ENCODE measurements at regions not wholly inside any gene's neighbourhood (a gene's known extent, or its start where the extent isn't known, plus 50 kb on each side); places are given as distances from the start of the nearest gene placed in this dataset.

DNA sequence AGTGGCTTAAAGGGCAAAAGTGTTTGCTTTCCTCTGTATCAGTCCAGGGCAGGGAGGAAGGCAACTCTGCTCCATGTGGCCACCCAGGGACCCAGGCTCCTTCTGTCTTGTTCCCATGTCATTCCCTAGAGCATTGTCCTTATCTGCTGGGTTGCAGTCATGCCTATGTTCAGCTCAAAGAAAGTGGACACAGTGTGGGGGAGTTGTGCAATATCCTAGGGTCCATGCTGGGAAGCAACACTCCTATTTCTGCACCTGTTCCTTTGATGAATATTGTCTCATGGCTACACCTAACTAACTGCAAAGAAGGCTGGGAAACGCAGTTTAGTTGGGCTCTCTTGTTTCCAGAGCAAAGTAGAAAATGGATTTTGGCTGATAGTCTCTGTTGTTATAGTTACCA is 107.0 kb upstream of the OTUD4 start:
- H3K27ac ChIP-seq, result no peak overlapping the region
- H3K27me3 ChIP-seq (replicated peaks), result no peaks in the 10 kb centered on the region
- TF ChIP-seq, protein P1, sequence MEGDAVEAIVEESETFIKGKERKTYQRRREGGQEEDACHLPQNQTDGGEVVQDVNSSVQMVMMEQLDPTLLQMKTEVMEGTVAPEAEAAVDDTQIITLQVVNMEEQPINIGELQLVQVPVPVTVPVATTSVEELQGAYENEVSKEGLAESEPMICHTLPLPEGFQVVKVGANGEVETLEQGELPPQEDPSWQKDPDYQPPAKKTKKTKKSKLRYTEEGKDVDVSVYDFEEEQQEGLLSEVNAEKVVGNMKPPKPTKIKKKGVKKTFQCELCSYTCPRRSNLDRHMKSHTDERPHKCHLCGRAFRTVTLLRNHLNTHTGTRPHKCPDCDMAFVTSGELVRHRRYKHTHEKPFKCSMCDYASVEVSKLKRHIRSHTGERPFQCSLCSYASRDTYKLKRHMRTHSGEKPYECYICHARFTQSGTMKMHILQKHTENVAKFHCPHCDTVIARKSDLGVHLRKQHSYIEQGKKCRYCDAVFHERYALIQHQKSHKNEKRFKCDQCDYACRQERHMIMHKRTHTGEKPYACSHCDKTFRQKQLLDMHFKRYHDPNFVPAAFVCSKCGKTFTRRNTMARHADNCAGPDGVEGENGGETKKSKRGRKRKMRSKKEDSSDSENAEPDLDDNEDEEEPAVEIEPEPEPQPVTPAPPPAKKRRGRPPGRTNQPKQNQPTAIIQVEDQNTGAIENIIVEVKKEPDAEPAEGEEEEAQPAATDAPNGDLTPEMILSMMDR (IDR thresholded peaks at IDR 0.05; ENCODE audit: low read depth, low read length, missing control alignments), result no peak
- in situ Hi-C loops (cut with HindIII; ENCODE audit: low pct_ligation_motif_present, low sequenced_read_pairs), result no loop called here
- no peaks in the 10 kb centered on the region for H3K36me3 ChIP-seq (replicated peaks)
- no peak for DNase-seq
- no peak overlapping the region for H3K4me3 ChIP-seq (ENCODE audit: low read depth, low read length)

- in situ Hi-C loops (cut with HindIII; ENCODE audit: low pct_ligation_motif_present, low sequenced_read_pairs), result no loop called here
- TF ChIP-seq, protein P1 (IDR thresholded peaks at IDR 0.05; ENCODE audit: low read depth, low read length, missing control alignments), result no peak
- H3K4me3 ChIP-seq (ENCODE audit: low read depth, low read length), result no peak overlapping the region
Observed at GRCh38 chr4:145285928-145286327, 105.5 kb upstream of the OTUD4 start.

GRCh38 chr4:145283909-145284308 is 103.5 kb upstream of the OTUD4 start:
- H3K4me3 ChIP-seq (ENCODE audit: low read depth, low read length), result no peak overlapping the region
- in situ Hi-C loops (cut with HindIII; ENCODE audit: low pct_ligation_motif_present, low sequenced_read_pairs), result no loop called here
- H3K27ac ChIP-seq, result no peak overlapping the region
- H3K36me3 ChIP-seq (replicated peaks), result no peaks in the 10 kb centered on the region
- TF ChIP-seq, protein P1 (IDR thresholded peaks at IDR 0.05; ENCODE audit: low read depth, low read length, missing control alignments), result no peak
- H3K27me3 ChIP-seq (replicated peaks), result no peaks in the 10 kb centered on the region
- DNase-seq, result no peak

More at GRCh38 chr4:145285928-145286327, 105.5 kb upstream of the OTUD4 start:
- Histone ChIP-seq H3K27me3 (replicated peaks) (no peaks in the 10 kb centered on the region), H3K36me3 (replicated peaks) (no peaks in the 10 kb centered on the region), H3K27ac (no peak overlapping the region)
- DNase-seq, result peak; percentile 7

GRCh38 chr4:145281951-145282350 is 101.6 kb upstream of the OTUD4 start:
- Histone ChIP-seq H3K27ac (no peak overlapping the region), H3K27me3 (replicated peaks) (no peaks in the 10 kb centered on the region), H3K4me3 (ENCODE audit: low read depth, low read length) (no peak overlapping the region), H3K36me3 (replicated peaks) (no peaks in the 10 kb centered on the region)
- no peak for DNase-seq
- TF ChIP-seq, protein P1 (IDR thresholded peaks at IDR 0.05; ENCODE audit: low read depth, low read length, missing control alignments), result no peak
- in situ Hi-C loops (cut with HindIII; ENCODE audit: low pct_ligation_motif_present, low sequenced_read_pairs), result no loop called here

- DNase-seq, result no peak
- Histone ChIP-seq H3K27ac (no peak overlapping the region), H3K27me3 (replicated peaks) (no peaks in the 10 kb centered on the region), H3K4me3 (ENCODE audit: low read depth, low read length) (no peak overlapping the region), H3K36me3 (replicated peaks) (no peaks in the 10 kb centered on the region)
- in situ Hi-C loops (cut with HindIII; ENCODE audit: low pct_ligation_motif_present, low sequenced_read_pairs), result no loop called here
- TF ChIP-seq, protein P1 (IDR thresholded peaks at IDR 0.05; ENCODE audit: low read depth, low read length, missing control alignments), result no peak
Observed at GRCh38 chr4:145281224-145281623, 100.8 kb upstream of the OTUD4 start.

GRCh38 chr4:145280541-145280940 is 100.2 kb upstream of the OTUD4 start:
- no peak for DNase-seq
- in situ Hi-C loops (cut with HindIII; ENCODE audit: low pct_ligation_motif_present, low sequenced_read_pairs), result no loop called here
- Histone ChIP-seq H3K27me3 (replicated peaks) (no peaks in the 10 kb centered on the region), H3K4me3 (ENCODE audit: low read depth, low read length) (no peak overlapping the region), H3K36me3 (replicated peaks) (no peaks in the 10 kb centered on the region), H3K27ac (no peak overlapping the region)
- TF ChIP-seq, protein P1 (IDR thresholded peaks at IDR 0.05; ENCODE audit: low read depth, low read length, missing control alignments), result no peak

Data from brain microvascular endothelial cell (primary cell).